Psoas muscle (tissue), 7 donors: ENCODE measurements at regions not wholly inside any gene's neighbourhood (a gene's known extent, or its start where the extent isn't known, plus 50 kb on each side); places are given as distances from the start of the nearest gene placed in this dataset.

Experiments used
- ATAC-seq, 4 donors: fragments of 200-7000 bp; cut with Tn5 transposase; one replicate each; pipeline ENCODE4 v1.9.1; 2020; ENCODE audit warnings: moderate library complexity in 3 of 4, mild to moderate bottlenecking in 2 of 4
- DNase-seq, 2 donors: peaks; one replicate each; pipeline ENCODE4 v3.0.0-alpha.2; 2020
- H3K27ac ChIP-seq: fragments of 200-600 bp; one replicate; pipeline ENCODE4 v1.8.0; 2022
- H3K27me3 ChIP-seq, 3 donors: fragments of 200-600 bp in 1 of 3; one replicate each; pipeline versions ENCODE4 v1.6.1 to v1.8.0; 2013 to 2022; ENCODE audit warnings: low read length in 2 of 3, mild to moderate bottlenecking in 2 of 3, moderate library complexity in 1 of 3; ENCODE audit not compliant: insufficient read depth in 3 of 3
- H3K36me3 ChIP-seq, 2 donors: fragments of 200-600 bp in 1 of 2; one replicate each; pipeline versions ENCODE4 v1.6.1 to v1.8.0; 2013 to 2022; ENCODE audit warnings: low read depth in 1 of 2, mild to moderate bottlenecking in 1 of 2, moderate library complexity in 1 of 2; ENCODE audit not compliant: insufficient read depth in 1 of 2
- H3K4me1 ChIP-seq: fragments of 200-600 bp; one replicate; pipeline ENCODE4 v1.8.0; 2022
- H3K4me3 ChIP-seq: fragments of 200-600 bp; one replicate; pipeline ENCODE4 v1.8.0; 2022; ENCODE audit warnings: mild to moderate bottlenecking
- H3K9me3 ChIP-seq: fragments of 200-600 bp; one replicate; pipeline ENCODE4 v1.8.0; 2022
- WGBS, 3 donors: extraction: QIAGEN DNeasy Blood & Tissue Kit; methylation state at CpG; one replicate each; pipeline versions ENCODE4 v1.1.6 to v1.1.7; 2013; 5-methylcytosine and 5-hydroxymethylcytosine counted together
- intact Hi-C, 2 donors: fragments of 100-400 bp; cut with DNase I; formaldehyde crosslinking; loops; one replicate each; pipeline versions ENCODE4 v1.11.0 to v1.14.2; 2022
- TF ChIP-seq, protein P1 (sequence below): fragments of 200-600 bp; IDR thresholded peaks from one replicate; pipeline ENCODE4 v1.8.0; 2022; ENCODE audit warnings: antibody characterized with exemption
- donor health status: healthy with polysubstance abuse.
- donor health status: DM: no; HTN: no; CAD: no; lungs with moderate emphysema.
- donor health status: Bipolar disorder and iron deficiency.
- donor health status: healthy.
- donor health status: DM: yes; HTN: yes; CAD: no.
- donor health status: DM: no; HTN: no; CAD: no.
- donor health status: DM: yes; HTN: yes; CAD: no.

GRCh38 chr2:144082777-144083176, 437.1 kb downstream of the ZEB2 start:
- H3K36me3 ChIP-seq, result no peaks in the 10 kb centered on the region
- H3K4me1 ChIP-seq, result peaks cover 9% of the 10 kb centered on the region
- no peak overlapping the region for H3K4me3 ChIP-seq
- TF ChIP-seq, protein P1, sequence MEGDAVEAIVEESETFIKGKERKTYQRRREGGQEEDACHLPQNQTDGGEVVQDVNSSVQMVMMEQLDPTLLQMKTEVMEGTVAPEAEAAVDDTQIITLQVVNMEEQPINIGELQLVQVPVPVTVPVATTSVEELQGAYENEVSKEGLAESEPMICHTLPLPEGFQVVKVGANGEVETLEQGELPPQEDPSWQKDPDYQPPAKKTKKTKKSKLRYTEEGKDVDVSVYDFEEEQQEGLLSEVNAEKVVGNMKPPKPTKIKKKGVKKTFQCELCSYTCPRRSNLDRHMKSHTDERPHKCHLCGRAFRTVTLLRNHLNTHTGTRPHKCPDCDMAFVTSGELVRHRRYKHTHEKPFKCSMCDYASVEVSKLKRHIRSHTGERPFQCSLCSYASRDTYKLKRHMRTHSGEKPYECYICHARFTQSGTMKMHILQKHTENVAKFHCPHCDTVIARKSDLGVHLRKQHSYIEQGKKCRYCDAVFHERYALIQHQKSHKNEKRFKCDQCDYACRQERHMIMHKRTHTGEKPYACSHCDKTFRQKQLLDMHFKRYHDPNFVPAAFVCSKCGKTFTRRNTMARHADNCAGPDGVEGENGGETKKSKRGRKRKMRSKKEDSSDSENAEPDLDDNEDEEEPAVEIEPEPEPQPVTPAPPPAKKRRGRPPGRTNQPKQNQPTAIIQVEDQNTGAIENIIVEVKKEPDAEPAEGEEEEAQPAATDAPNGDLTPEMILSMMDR, result no peak
- WGBS, 3 donors, result 97 to 99% (median 97%) methylated on average over 3 of the region's 3 CpGs
- no peaks in the 10 kb centered on the region for H3K27me3 ChIP-seq
- H3K9me3 ChIP-seq, result no peaks in the 10 kb centered on the region
- intact Hi-C loops, result no loop called here
- no peak for ATAC-seq
- DNase-seq, result no peak
- no peak overlapping the region for H3K27ac ChIP-seq

GRCh38 chr2:144082327-144082726, 437.6 kb downstream of the ZEB2 start:
- ATAC-seq, result no peak
- H3K4me1 ChIP-seq, result peaks cover 9% of the 10 kb centered on the region
- H3K27me3 ChIP-seq, result no peaks in the 10 kb centered on the region
- DNase-seq, result no peak
- no peaks in the 10 kb centered on the region for H3K36me3 ChIP-seq
- no peak overlapping the region for H3K4me3 ChIP-seq
- H3K9me3 ChIP-seq, result no peaks in the 10 kb centered on the region
- no peak overlapping the region for H3K27ac ChIP-seq
- intact Hi-C loops, result no loop called here
- TF ChIP-seq, protein P1, result no peak

- Histone ChIP-seq H3K4me1 (peaks cover 9% of the 10 kb centered on the region), H3K9me3 (no peaks in the 10 kb centered on the region), H3K36me3 (no peaks in the 10 kb centered on the region), H3K4me3 (no peak overlapping the region), H3K27ac (no peak overlapping the region), H3K27me3 (no peaks in the 10 kb centered on the region)
- DNase-seq, result no peak
- no peak for ATAC-seq
- TF ChIP-seq, protein P1, result no peak
- intact Hi-C loops, result no loop called here
- WGBS, 3 donors, result 51 to 76% (median 56%) methylated on average over 2 of the region's 2 CpGs
Observed at GRCh38 chr2:144081272-144081671, 438.6 kb downstream of the ZEB2 start.

GRCh38 chr2:144079803-144080202, 440.1 kb downstream of the ZEB2 start:
- TF ChIP-seq, protein P1, result no peak
- no peak for ATAC-seq
- intact Hi-C loops, result no loop called here
- H3K36me3 ChIP-seq, result no peaks in the 10 kb centered on the region
- DNase-seq, result no peak
- H3K9me3 ChIP-seq, result no peaks in the 10 kb centered on the region
- H3K4me1 ChIP-seq, result peaks cover 9% of the 10 kb centered on the region
- H3K4me3 ChIP-seq, result no peak overlapping the region
- no peaks in the 10 kb centered on the region for H3K27me3 ChIP-seq
- no peak overlapping the region for H3K27ac ChIP-seq
